Neuronal stem cell (in vitro differentiated cells): ENCODE measurements at regions not wholly inside any gene's neighbourhood (a gene's known extent, or its start where the extent isn't known, plus 50 kb on each side); places are given as distances from the start of the nearest gene placed in this dataset.

Source experiments
- DNase-seq: peaks from one replicate; pipeline ENCODE4 v3.0.0-alpha.2; 2013; ENCODE audit warnings: low spot score
- H2AFZ ChIP-seq: one replicate; pipeline ENCODE4 v1.6.1; 2013; ENCODE audit warnings: mild to moderate bottlenecking, low read length, inconsistent platforms
- H2AK5ac ChIP-seq: 2 replicates; pipeline ENCODE4 v1.6.1; 2013; ENCODE audit warnings: low read depth, mild to moderate bottlenecking, inconsistent platforms, low read length, moderate library complexity, mixed read lengths
- H2BK120ac ChIP-seq: 2 replicates; pipeline ENCODE4 v1.6.1; 2013; ENCODE audit warnings: low read depth, mild to moderate bottlenecking, inconsistent platforms, low read length, moderate library complexity, mixed read lengths
- H2BK12ac ChIP-seq: one replicate; pipeline ENCODE4 v1.6.1; 2013; ENCODE audit warnings: low read length, inconsistent platforms
- H2BK15ac ChIP-seq: 2 replicates; pipeline ENCODE4 v1.6.1; 2013; ENCODE audit warnings: mild to moderate bottlenecking, low read length, inconsistent platforms, mixed read lengths
- H2BK5ac ChIP-seq: one replicate; pipeline ENCODE4 v1.6.1; 2013; ENCODE audit warnings: inconsistent platforms, mild to moderate bottlenecking, low read length, moderate library complexity
- H3K14ac ChIP-seq: one replicate; pipeline ENCODE4 v1.6.1; 2013; ENCODE audit warnings: low read length, inconsistent platforms
- H3K18ac ChIP-seq: 2 replicates; pipeline ENCODE4 v1.6.1; 2013; ENCODE audit warnings: low read length, inconsistent platforms
- H3K23ac ChIP-seq: 2 replicates; pipeline ENCODE4 v1.6.1; 2013; ENCODE audit warnings: low read depth, mild to moderate bottlenecking, mixed read lengths, low read length, inconsistent platforms; ENCODE audit not compliant: poor library complexity
- H3K27ac ChIP-seq: replicated peaks from 3 replicates; pipeline ENCODE4 v1.5.1; 2013; ENCODE audit warnings: low read length, inconsistent platforms
- H3K27me3 ChIP-seq, 3 experiments: 2 replicates each; pipeline ENCODE4 v1.6.1; 2013; ENCODE audit warnings: low read length in 3 of 3, mild to moderate bottlenecking in 2 of 3, inconsistent platforms in 1 of 3, low read depth in 1 of 3, mixed read lengths in 1 of 3, moderate library complexity in 1 of 3; ENCODE audit not compliant: control insufficient read depth in 3 of 3, insufficient read depth in 3 of 3
- H3K36me3 ChIP-seq, 2 donors: replicated peaks in 1 of 2; 2 replicates each; pipeline ENCODE4 v1.6.1; 2013; ENCODE audit warnings: low read length in 2 of 2; ENCODE audit not compliant: control insufficient read depth in 2 of 2, insufficient read depth in 2 of 2
- H3K4ac ChIP-seq: 2 replicates; pipeline ENCODE4 v1.6.1; 2013; ENCODE audit warnings: inconsistent platforms, mild to moderate bottlenecking, low read length, moderate library complexity
- H3K4me1 ChIP-seq, 2 donors: 1 replicate in 1 of 2; 2 replicates in 1 of 2; pipeline ENCODE4 v1.6.1; 2013; ENCODE audit warnings: low read length in 2 of 2, low read depth in 1 of 2; ENCODE audit not compliant: control insufficient read depth in 2 of 2, insufficient read depth in 1 of 2
- H3K4me2 ChIP-seq: one replicate; pipeline ENCODE4 v1.6.1; 2013; ENCODE audit warnings: mild to moderate bottlenecking, low read length, inconsistent platforms; ENCODE audit not compliant: insufficient read depth, poor library complexity, severe bottlenecking
- H3K4me3 ChIP-seq, 2 donors: 2 replicates each; pipeline ENCODE4 v1.5.1; 2013; ENCODE audit warnings: low read length in 2 of 2, mild to moderate bottlenecking in 2 of 2, inconsistent platforms in 1 of 2, moderate library complexity in 1 of 2
- H3K79me1 ChIP-seq: one replicate; pipeline ENCODE4 v1.6.1; 2013; ENCODE audit warnings: low read depth, mild to moderate bottlenecking, inconsistent platforms, low read length, moderate library complexity
- H3K9ac ChIP-seq: one replicate; pipeline ENCODE4 v1.6.1; 2013; ENCODE audit warnings: mild to moderate bottlenecking, low read depth, low read length, inconsistent platforms; ENCODE audit not compliant: poor library complexity
- H3K9me3 ChIP-seq, 2 donors: replicated peaks in 1 of 2; 2 replicates each; pipeline versions ENCODE3 to v1.6.1; 2013; ENCODE audit warnings: low read length in 2 of 2, mild to moderate bottlenecking in 2 of 2, inconsistent platforms in 1 of 2, low read depth in 1 of 2, mixed read lengths in 1 of 2, moderate library complexity in 1 of 2; ENCODE audit not compliant: control insufficient read depth in 2 of 2, insufficient read depth in 1 of 2
- H4K8ac ChIP-seq: one replicate; pipeline ENCODE4 v1.6.1; 2013; ENCODE audit warnings: low read depth, mild to moderate bottlenecking, inconsistent platforms, low read length, moderate library complexity
- H4K91ac ChIP-seq: one replicate; pipeline ENCODE4 v1.6.1; 2013; ENCODE audit warnings: low read length, low read depth, mild to moderate bottlenecking, inconsistent platforms; ENCODE audit not compliant: poor library complexity
- WGBS, 2 donors: extraction: QIAGEN DNeasy Blood & Tissue Kit; methylation state at CpG; one replicate each; pipeline ENCODE4 v1.1.7; 2013; ENCODE audit warnings: missing lambda C conversion rate in 2 of 2, mixed read lengths in 1 of 2; ENCODE audit not compliant: insufficient read length in 2 of 2, insufficient replicate concordance in 1 of 2; ENCODE audit errors: extremely low coverage in 2 of 2; 5-methylcytosine and 5-hydroxymethylcytosine counted together

DNA sequence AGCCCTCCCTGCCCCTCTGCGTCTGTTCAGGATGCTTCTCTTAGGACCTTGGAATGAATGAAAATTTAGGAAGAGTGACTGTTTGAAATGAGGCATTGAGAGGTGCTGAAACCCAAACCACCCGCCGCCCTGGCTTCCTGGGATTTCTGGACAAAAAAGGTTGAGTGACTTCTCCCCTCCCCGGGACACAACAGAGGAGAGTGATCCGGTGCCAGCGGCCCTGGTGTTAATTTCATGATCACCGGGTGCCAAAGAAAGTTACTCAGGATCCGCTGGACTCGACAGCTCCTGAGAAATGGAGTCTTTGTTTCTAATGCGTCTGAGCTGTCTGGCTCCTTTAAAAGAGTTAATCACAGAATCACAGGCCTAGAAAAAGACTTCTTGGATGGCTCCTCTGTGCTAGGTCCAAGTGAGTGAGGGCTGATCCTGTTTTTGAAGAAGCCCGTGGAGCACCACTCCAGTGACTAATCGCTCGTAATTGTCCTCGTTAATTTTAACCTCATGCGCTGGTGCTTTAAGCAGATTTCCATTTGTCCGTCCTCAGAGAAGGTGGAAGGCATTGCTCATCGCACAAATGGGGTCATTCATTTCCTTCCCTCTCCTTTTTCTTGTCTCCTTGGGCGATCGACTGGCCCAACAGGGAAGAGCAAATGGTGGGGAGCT is 144.4 kb upstream of the ZFHX3 start:
- WGBS, 2 donors, result no CpG with 5 or more reads among the region's 19 CpGs
- H3K4ac ChIP-seq, result no peak overlapping the region
- no peaks in the 10 kb centered on the region for H3K27me3 ChIP-seq
- H2BK15ac ChIP-seq, result no peak overlapping the region
- no peak overlapping the region for H3K23ac ChIP-seq
- H3K9ac ChIP-seq, result no peak overlapping the region
- H3K4me1 ChIP-seq, result peaks cover 5% of the 10 kb centered on the region in 2 donors
- H3K36me3 ChIP-seq, result no peaks in the 10 kb centered on the region
- H3K18ac ChIP-seq, result no peak overlapping the region
- no peak overlapping the region for H3K4me3 ChIP-seq
- H3K14ac ChIP-seq, result no peak overlapping the region
- no peak overlapping the region for H4K91ac ChIP-seq
- no peak overlapping the region for H2BK5ac ChIP-seq
- H2AK5ac ChIP-seq, result no peak overlapping the region
- no peak overlapping the region for H3K27ac ChIP-seq
- H3K79me1 ChIP-seq, result no peaks in the 10 kb centered on the region
- H2AFZ ChIP-seq, result peak overlapping the region; percentile 17
- H2BK12ac ChIP-seq, result no peak overlapping the region
- H3K9me3 ChIP-seq, result no peaks in the 10 kb centered on the region
- H2BK120ac ChIP-seq, result no peak overlapping the region
- no peak for DNase-seq
- H4K8ac ChIP-seq, result no peak overlapping the region
- no peak overlapping the region for H3K4me2 ChIP-seq

DNA sequence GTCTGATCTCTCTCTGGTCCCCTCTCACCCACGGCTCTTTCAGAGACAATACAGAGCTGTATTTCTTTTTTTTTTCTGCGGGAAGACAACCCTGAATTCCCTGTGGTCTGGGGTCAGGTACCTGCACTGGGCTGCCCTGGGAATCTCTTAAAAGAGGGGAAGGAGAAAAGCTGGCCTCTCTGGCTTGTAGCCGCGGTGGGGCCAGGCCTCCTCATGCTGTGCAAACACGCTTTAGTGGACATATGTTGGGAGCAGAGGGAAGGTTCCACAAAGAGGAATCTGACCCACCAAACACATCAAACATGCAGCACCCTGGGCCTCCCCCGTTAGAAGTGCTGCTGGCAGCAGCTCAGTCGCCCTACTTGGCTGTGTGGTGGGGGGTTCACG is 143.7 kb upstream of the ZFHX3 start:
- Histone ChIP-seq H3K4me1 (peaks cover 5 to 12% of the 10 kb centered on the region in 2 donors), H3K4me2 (no peak overlapping the region), H2BK120ac (no peak overlapping the region), H4K91ac (no peak overlapping the region), H3K9me3 (no peaks in the 10 kb centered on the region), H2BK12ac (no peak overlapping the region), H3K36me3 (no peaks in the 10 kb centered on the region), H2AK5ac (no peak overlapping the region), H3K79me1 (no peaks in the 10 kb centered on the region), H3K14ac (no peak overlapping the region), H2BK5ac (no peak overlapping the region), H2BK15ac (no peak overlapping the region), H3K18ac (peak overlapping the region; percentile 32), H3K4me3 (no peak overlapping the region), H3K9ac (no peak overlapping the region), H3K27me3 (no peaks in the 10 kb centered on the region), H3K4ac (no peak overlapping the region), H3K27ac (no peak overlapping the region), H4K8ac (no peak overlapping the region), H3K23ac (no peak overlapping the region), H2AFZ (peak overlapping the region; percentile 3)
- WGBS, 2 donors, result no CpG with 5 or more reads among the region's 8 CpGs
- DNase-seq, result no peak

DNA sequence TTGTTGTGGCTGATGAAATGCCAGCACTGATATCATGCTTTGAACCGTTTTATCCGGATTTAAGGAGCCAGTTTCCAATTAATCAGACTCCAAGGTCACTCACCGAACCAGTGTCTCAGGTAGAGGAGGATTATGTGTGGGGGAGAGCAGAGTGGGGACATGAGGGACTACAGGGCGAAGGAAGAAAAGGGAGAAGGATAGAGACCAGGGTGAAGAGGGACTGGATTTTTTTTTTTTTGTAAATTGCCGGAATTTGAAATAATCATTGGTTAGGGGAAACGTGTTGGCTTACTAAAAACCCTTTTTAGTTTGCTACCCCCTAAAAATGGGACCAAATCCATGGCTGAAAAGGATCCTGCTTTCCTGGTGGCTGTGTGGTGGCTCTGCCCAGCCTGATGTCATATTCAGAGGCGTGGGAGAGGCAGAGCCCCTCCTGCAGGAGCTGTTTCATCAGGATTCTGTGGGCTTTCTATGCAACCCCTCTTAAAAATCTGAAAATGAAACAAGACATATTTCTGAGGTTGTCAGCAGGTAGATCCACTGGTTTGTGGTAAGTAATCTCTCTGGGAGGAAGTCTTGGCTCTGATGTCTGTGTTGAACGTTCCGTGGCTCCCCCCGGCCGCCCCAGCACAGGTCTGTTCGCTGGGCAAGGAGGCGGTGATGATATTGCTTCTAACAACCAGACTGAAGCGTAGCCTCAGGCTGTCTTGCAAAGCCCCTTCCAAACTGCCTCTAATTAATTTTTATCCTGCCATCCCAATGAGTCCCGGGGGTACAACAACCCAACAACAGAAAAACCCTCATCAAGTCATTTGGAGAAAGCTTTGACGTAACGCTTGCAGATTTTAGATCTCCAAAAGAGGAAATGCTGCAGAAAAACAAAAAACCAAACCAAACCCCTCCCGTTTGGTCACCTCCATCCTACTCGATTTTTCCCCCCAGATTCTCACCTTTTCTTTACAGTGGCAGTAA is 143.0 kb upstream of the ZFHX3 start:
- H2BK15ac ChIP-seq, result no peak overlapping the region
- H3K4ac ChIP-seq, result no peak overlapping the region
- no peak overlapping the region for H3K14ac ChIP-seq
- peaks cover 5 to 12% of the 10 kb centered on the region in 2 donors for H3K4me1 ChIP-seq
- H4K8ac ChIP-seq, result no peak overlapping the region
- H2BK120ac ChIP-seq, result no peak overlapping the region
- H4K91ac ChIP-seq, result no peak overlapping the region
- no peak overlapping the region for H3K4me2 ChIP-seq
- no peak overlapping the region for H3K18ac ChIP-seq
- DNase-seq, result no peak
- no peaks in the 10 kb centered on the region for H3K9me3 ChIP-seq
- H2AFZ ChIP-seq, result no peak overlapping the region
- no peak overlapping the region for H2BK5ac ChIP-seq
- H3K23ac ChIP-seq, result no peak overlapping the region
- H3K27me3 ChIP-seq, result no peaks in the 10 kb centered on the region
- no CpG with 5 or more reads among the region's 19 CpGs for WGBS, 2 donors
- H2BK12ac ChIP-seq, result no peak overlapping the region
- H2AK5ac ChIP-seq, result no peak overlapping the region
- H3K9ac ChIP-seq, result no peak overlapping the region
- H3K27ac ChIP-seq, result no peak overlapping the region
- no peaks in the 10 kb centered on the region for H3K36me3 ChIP-seq
- H3K79me1 ChIP-seq, result no peaks in the 10 kb centered on the region
- no peak overlapping the region for H3K4me3 ChIP-seq

DNA sequence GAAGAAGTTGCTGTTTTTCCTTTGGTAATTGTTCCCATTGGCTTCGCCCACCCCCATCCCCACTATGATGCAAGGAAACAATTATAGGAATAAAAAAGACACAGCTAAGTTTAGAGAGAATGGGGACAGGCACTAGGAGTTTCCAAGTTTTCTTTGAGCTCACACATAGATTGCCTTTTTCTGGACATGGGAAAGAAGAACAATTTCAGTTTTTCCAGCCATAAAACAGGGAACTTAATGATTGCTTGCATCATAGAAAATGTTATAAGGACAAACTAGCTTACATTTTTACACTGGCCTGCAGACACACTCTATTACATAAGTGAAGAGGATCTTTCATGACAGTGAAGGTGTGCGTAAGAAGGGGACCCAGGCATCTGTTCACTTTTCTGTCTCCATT is 142.3 kb upstream of the ZFHX3 start:
- no peak overlapping the region for H3K14ac ChIP-seq
- H3K4me1 ChIP-seq, result peaks cover 5 to 12% of the 10 kb centered on the region in 2 donors
- no peak overlapping the region for H4K8ac ChIP-seq
- no peak overlapping the region for H3K18ac ChIP-seq
- H2AK5ac ChIP-seq, result no peak overlapping the region
- H3K9ac ChIP-seq, result no peak overlapping the region
- H4K91ac ChIP-seq, result no peak overlapping the region
- no peak overlapping the region for H3K23ac ChIP-seq
- no peak overlapping the region for H2AFZ ChIP-seq
- H2BK120ac ChIP-seq, result no peak overlapping the region
- no peak for DNase-seq
- WGBS, 2 donors, result no CpG with 5 or more reads among the region's 2 CpGs
- H3K4me3 ChIP-seq, result no peak overlapping the region
- H2BK12ac ChIP-seq, result no peak overlapping the region
- no peak overlapping the region for H3K27ac ChIP-seq
- H2BK5ac ChIP-seq, result no peak overlapping the region
- H3K4me2 ChIP-seq, result no peak overlapping the region
- H3K9me3 ChIP-seq, result peaks cover 0 to 4% of the 10 kb centered on the region in 2 donors
- no peaks in the 10 kb centered on the region for H3K36me3 ChIP-seq
- H3K27me3 ChIP-seq, result no peaks in the 10 kb centered on the region
- no peaks in the 10 kb centered on the region for H3K79me1 ChIP-seq
- no peak overlapping the region for H2BK15ac ChIP-seq
- no peak overlapping the region for H3K4ac ChIP-seq
